Fibroblast of lung (primary cell): ENCODE measurements at regions not wholly inside any gene's neighbourhood (a gene's known extent, or its start where the extent isn't known, plus 50 kb on each side); places are given as distances from the start of the nearest gene placed in this dataset.

Source experiments
- DNase-seq, 2 donors: peaks; one replicate each; pipeline versions ENCODE4 v3.0.0 to v3.0.0-alpha.2; 2010; ENCODE audit warnings: low read depth in 2 of 2
- H2AFZ ChIP-seq: 2 replicates; pipeline ENCODE4 v1.5.1; 2012; ENCODE audit warnings: low read length, control low read depth, inconsistent platforms
- H3K27ac ChIP-seq: 2 replicates; pipeline ENCODE4 v1.5.1; 2011; ENCODE audit warnings: low read length, control low read depth; ENCODE audit not compliant: insufficient read depth
- H3K27me3 ChIP-seq: 2 replicates; pipeline ENCODE4 v1.5.1; 2011; ENCODE audit warnings: mild to moderate bottlenecking, low read length; ENCODE audit not compliant: control insufficient read depth, insufficient read depth
- H3K36me3 ChIP-seq: 2 replicates; pipeline ENCODE4 v1.5.1; 2011; ENCODE audit warnings: low read length; ENCODE audit not compliant: control insufficient read depth, insufficient read depth
- H3K4me1 ChIP-seq: 2 replicates; pipeline ENCODE4 v1.5.1; 2011; ENCODE audit warnings: low read length; ENCODE audit not compliant: control insufficient read depth, insufficient read depth; ENCODE audit errors: extremely low read depth
- H3K4me2 ChIP-seq: 2 replicates; pipeline ENCODE4 v1.5.1; 2011; ENCODE audit warnings: low read length, control low read depth; ENCODE audit not compliant: insufficient read depth; ENCODE audit errors: extremely low read depth
- H3K4me3 ChIP-seq, 4 experiments: fragments of 200-600 bp in 1 of 4; sonication (generic) in 1 of 4; replicated peaks in 1 of 4; 2 replicates each; pipeline ENCODE4 v1.5.1; 2011 to 2016; ENCODE audit warnings: low read length in 4 of 4, low read depth in 3 of 4, mild to moderate bottlenecking in 3 of 4, control low read depth in 2 of 4, inconsistent platforms in 1 of 4, mixed read lengths in 1 of 4; ENCODE audit not compliant: insufficient read depth in 1 of 4; ENCODE audit errors: control extremely low read depth in 1 of 4
- H3K79me2 ChIP-seq: 2 replicates; pipeline ENCODE4 v1.5.1; 2012; ENCODE audit warnings: mild to moderate bottlenecking, low read length, inconsistent platforms; ENCODE audit not compliant: control insufficient read depth, insufficient read depth
- H3K9ac ChIP-seq: 2 replicates; pipeline ENCODE4 v1.5.1; 2011; ENCODE audit warnings: mild to moderate bottlenecking, low read length, control low read depth; ENCODE audit not compliant: insufficient read depth
- H3K9me3 ChIP-seq: 2 replicates; pipeline ENCODE4 v1.5.1; 2012; ENCODE audit warnings: low read depth, low read length; ENCODE audit not compliant: control insufficient read depth, insufficient read depth
- H4K20me1 ChIP-seq: 2 replicates; pipeline ENCODE4 v1.5.1; 2011; ENCODE audit warnings: low read length; ENCODE audit not compliant: control insufficient read depth, insufficient read depth; ENCODE audit errors: extremely low read depth
- EZH2 ChIP-seq: IDR thresholded peaks from 2 replicates; pipeline ENCODE4 v1.5.1; 2012; ENCODE audit warnings: low read length, control low read depth, mild to moderate bottlenecking; ENCODE audit errors: missing control alignments
- TF ChIP-seq, protein P1 (sequence below), 2 donors: IDR thresholded peaks in 1 of 2; conservative IDR thresholded peaks in 1 of 2; 1 replicate in 1 of 2; 2 replicates in 1 of 2; pipeline ENCODE4 v1.5.1; 2011 to 2012; ENCODE audit warnings: low read length in 2 of 2, control low read depth in 1 of 2, inconsistent platforms in 1 of 2, low read depth in 1 of 2, mild to moderate bottlenecking in 1 of 2

DNA sequence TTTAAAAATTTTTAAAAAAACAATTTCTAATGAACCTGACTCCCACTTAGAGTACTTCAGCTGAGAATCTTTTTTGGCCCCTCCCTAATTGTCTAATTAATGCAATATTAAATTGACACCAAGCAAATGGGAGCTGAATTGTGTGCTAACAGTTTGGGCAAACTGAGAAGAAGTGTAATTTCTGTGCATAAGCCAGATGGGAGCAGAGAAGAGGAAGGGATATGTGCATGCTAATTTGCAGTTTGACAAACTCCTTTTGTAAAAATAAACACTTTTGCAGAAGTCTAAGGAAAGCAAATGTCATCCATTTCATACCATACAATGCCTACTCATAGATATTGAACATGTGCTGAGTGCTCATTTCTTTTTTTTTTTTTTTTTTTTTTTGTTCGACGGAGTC, 332.0 kb downstream of the CYRIA start:
- no peaks in the 10 kb centered on the region for H4K20me1 ChIP-seq
- TF ChIP-seq EZH2 = no peak
- TF ChIP-seq, protein P1, sequence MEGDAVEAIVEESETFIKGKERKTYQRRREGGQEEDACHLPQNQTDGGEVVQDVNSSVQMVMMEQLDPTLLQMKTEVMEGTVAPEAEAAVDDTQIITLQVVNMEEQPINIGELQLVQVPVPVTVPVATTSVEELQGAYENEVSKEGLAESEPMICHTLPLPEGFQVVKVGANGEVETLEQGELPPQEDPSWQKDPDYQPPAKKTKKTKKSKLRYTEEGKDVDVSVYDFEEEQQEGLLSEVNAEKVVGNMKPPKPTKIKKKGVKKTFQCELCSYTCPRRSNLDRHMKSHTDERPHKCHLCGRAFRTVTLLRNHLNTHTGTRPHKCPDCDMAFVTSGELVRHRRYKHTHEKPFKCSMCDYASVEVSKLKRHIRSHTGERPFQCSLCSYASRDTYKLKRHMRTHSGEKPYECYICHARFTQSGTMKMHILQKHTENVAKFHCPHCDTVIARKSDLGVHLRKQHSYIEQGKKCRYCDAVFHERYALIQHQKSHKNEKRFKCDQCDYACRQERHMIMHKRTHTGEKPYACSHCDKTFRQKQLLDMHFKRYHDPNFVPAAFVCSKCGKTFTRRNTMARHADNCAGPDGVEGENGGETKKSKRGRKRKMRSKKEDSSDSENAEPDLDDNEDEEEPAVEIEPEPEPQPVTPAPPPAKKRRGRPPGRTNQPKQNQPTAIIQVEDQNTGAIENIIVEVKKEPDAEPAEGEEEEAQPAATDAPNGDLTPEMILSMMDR (conservative IDR thresholded peaks at IDR 0.05 in 1 of 2, IDR thresholded peaks at IDR 0.05 in 1 of 2; ENCODE audit: low read depth in 1 of 2, low read length in 2 of 2) = no peak
- no peaks in the 10 kb centered on the region for H3K79me2 ChIP-seq
- H3K4me1 ChIP-seq = no peaks in the 10 kb centered on the region
- no peak overlapping the region for H3K4me2 ChIP-seq
- no peak for DNase-seq
- no peaks in the 10 kb centered on the region for H3K9me3 ChIP-seq
- no peak overlapping the region for H3K4me3 ChIP-seq
- H3K27me3 ChIP-seq = no peaks in the 10 kb centered on the region
- H3K36me3 ChIP-seq = no peaks in the 10 kb centered on the region
- no peak overlapping the region for H3K9ac ChIP-seq
- no peak overlapping the region for H2AFZ ChIP-seq
- no peak overlapping the region for H3K27ac ChIP-seq

DNA sequence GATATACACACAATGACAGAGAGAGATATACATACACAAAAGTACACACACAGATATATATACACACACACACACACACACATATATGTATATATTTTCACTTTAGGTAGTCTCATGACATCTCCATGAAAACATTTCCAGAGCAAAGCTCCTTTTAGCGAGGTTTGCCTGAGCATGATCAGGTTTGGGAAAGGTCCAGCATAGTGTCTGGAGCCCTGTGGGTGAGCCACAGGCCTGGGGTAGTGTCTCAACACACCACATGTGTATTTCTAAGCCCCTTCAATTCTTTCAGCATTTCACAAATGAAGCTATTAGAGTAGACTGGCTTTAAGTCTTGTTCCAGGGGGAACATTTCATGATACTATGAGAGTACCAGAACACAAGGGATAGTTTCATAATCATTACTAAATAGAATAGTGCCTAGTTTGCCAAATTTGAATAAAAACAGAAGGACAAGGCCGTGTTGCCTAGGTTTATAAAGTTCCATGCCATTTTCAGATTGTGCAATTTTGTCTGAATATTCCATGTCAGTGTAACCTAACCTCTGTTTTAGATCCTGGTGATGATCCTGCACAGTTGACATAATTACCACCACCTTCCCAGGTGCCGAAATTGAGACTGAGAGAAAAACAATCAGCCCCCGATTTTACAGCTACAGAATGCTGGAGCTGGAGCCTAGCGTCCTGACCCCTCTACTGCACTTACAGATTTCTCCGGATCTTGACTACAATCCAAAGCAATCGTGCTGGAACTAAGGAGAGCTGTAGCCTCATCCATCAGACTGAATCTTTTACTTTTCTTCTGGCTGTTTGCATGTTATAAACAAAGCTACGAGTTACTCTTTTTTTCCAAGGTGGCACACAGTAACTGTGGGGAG, 332.7 kb downstream of the CYRIA start:
- Histone ChIP-seq H2AFZ (no peak overlapping the region), H3K4me3 (no peak overlapping the region), H3K36me3 (no peaks in the 10 kb centered on the region), H3K79me2 (no peaks in the 10 kb centered on the region), H3K9me3 (no peaks in the 10 kb centered on the region), H3K9ac (no peak overlapping the region), H3K4me1 (no peaks in the 10 kb centered on the region), H3K27me3 (no peaks in the 10 kb centered on the region), H3K4me2 (no peak overlapping the region), H4K20me1 (no peaks in the 10 kb centered on the region), H3K27ac (no peak overlapping the region)
- no peak for DNase-seq
- TF ChIP-seq, protein P1 (conservative IDR thresholded peaks at IDR 0.05 in 1 of 2, IDR thresholded peaks at IDR 0.05 in 1 of 2; ENCODE audit: low read depth in 1 of 2, low read length in 2 of 2) = no peak
- no peak for TF ChIP-seq EZH2

DNA sequence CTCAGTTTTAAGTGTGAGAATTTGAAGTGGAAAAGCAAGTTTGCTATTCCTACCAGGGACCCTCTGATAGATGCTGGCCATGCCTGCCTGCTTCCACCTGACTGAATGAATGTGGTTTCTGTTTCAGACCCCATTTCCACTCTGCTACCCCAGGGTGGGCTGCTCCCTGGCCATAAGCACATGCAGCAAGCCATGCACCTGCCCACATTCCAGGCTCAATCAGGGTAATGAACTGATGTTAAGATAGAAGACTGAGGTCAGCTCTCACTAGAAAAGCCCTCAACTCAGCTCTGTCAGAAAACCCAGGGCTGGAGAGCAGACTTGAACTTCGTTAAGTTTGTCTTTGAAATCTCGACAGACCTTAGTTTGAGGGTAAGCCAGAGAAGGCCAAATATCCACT, 333.9 kb downstream of the CYRIA start:
- Histone ChIP-seq H3K27me3 (no peaks in the 10 kb centered on the region), H3K4me1 (no peaks in the 10 kb centered on the region), H3K36me3 (no peaks in the 10 kb centered on the region), H3K79me2 (no peaks in the 10 kb centered on the region), H4K20me1 (no peaks in the 10 kb centered on the region), H3K4me3 (no peak overlapping the region), H3K9me3 (no peaks in the 10 kb centered on the region), H3K4me2 (no peak overlapping the region), H3K9ac (no peak overlapping the region), H3K27ac (no peak overlapping the region), H2AFZ (no peak overlapping the region)
- TF ChIP-seq EZH2 = no peak
- TF ChIP-seq, protein P1 (conservative IDR thresholded peaks at IDR 0.05 in 1 of 2, IDR thresholded peaks at IDR 0.05 in 1 of 2; ENCODE audit: low read depth in 1 of 2, low read length in 2 of 2) = no peak
- DNase-seq = no peak
